BJ (cell line): ENCODE measurements at regions not wholly inside any gene's neighbourhood (a gene's known extent, or its start where the extent isn't known, plus 50 kb on each side); places are given as distances from the start of the nearest gene placed in this dataset.

Source experiments
- CTCF ChIA-PET: fragments of 350-600 bp; formaldehyde crosslinking; extraction: SDS; loops from one replicate; lab custom pipeline; 2021; ENCODE audit warnings: antibody characterized with exemption, inconsistent platforms; lab: Yijun Ruan, JAX
- POLR2A ChIA-PET: fragments of 300-600 bp; sonication (Branson Sonifier 250); formaldehyde crosslinking; extraction: SDS; loops from one replicate; lab custom pipeline; 2021; ENCODE audit warnings: antibody characterized with exemption; lab: Charles Lee
- DNase-seq: peaks from one replicate; pipeline ENCODE4 v3.0.0-alpha.2; 2011; ENCODE audit warnings: low read depth
- H3K27me3 ChIP-seq: 2 replicates; pipeline ENCODE4 v1.6.0; 2011; ENCODE audit warnings: low read length; ENCODE audit not compliant: control insufficient read depth, insufficient read depth
- H3K36me3 ChIP-seq: 2 replicates; pipeline ENCODE4 v1.5.1; 2011; ENCODE audit warnings: low read length; ENCODE audit not compliant: control insufficient read depth, insufficient read depth
- H3K4me3 ChIP-seq: 2 replicates; pipeline ENCODE4 v1.5.1; 2011; ENCODE audit warnings: low read depth, mild to moderate bottlenecking, control low read depth, low read length
- TF ChIP-seq, protein P1 (sequence below): IDR thresholded peaks from 2 replicates; pipeline ENCODE4 v1.5.1; 2011; ENCODE audit warnings: low read depth, mild to moderate bottlenecking, control low read depth, inconsistent platforms, low read length, moderate library complexity; ENCODE audit not compliant: insufficient read depth

GRCh38 chr2:228318218-228318617 is 136.7 kb upstream of the SPHKAP start:
- Histone ChIP-seq H3K27me3 (no peaks in the 10 kb centered on the region), H3K36me3 (no peaks in the 10 kb centered on the region), H3K4me3 (no peak overlapping the region)
- POLR2A ChIA-PET = no interaction called here
- TF ChIP-seq, protein P1, sequence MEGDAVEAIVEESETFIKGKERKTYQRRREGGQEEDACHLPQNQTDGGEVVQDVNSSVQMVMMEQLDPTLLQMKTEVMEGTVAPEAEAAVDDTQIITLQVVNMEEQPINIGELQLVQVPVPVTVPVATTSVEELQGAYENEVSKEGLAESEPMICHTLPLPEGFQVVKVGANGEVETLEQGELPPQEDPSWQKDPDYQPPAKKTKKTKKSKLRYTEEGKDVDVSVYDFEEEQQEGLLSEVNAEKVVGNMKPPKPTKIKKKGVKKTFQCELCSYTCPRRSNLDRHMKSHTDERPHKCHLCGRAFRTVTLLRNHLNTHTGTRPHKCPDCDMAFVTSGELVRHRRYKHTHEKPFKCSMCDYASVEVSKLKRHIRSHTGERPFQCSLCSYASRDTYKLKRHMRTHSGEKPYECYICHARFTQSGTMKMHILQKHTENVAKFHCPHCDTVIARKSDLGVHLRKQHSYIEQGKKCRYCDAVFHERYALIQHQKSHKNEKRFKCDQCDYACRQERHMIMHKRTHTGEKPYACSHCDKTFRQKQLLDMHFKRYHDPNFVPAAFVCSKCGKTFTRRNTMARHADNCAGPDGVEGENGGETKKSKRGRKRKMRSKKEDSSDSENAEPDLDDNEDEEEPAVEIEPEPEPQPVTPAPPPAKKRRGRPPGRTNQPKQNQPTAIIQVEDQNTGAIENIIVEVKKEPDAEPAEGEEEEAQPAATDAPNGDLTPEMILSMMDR = peak; percentile 57
- no peak for DNase-seq
- CTCF ChIA-PET = interaction anchor here (0.6 to 1.2 kb wide), 2 partner anchors 339 to 522 kb away, joined by 3 to 5 read pairs; no protein-coding TSS in a partner anchor

DNA sequence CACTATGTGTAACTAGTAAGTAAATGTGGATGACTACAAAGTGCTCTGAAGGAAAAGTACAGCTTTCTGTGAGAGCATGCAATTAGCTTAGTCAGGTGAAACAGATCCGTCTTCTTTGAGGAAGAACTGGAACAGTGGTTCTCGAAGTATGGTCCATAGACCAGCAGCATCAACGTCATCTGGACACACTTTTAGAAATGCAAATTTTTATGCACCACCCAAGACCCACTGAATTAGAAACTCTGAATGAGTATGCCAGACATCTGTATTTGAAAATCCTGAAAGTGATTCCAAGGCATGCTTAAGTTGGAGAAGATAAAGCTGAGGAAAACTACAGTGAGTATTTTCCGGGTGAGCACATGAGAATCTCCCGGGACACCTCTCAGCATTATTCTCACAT is 130.7 kb upstream of the SPHKAP start:
- no peaks in the 10 kb centered on the region for H3K27me3 ChIP-seq
- TF ChIP-seq, protein P1 = no peak
- H3K36me3 ChIP-seq = no peaks in the 10 kb centered on the region
- ChIA-PET POLR2A (no interaction called here), CTCF (interaction anchor here (0.6 kb wide), 1 partner anchor 154 kb away, joined by 3 read pairs; no protein-coding TSS in a partner anchor)
- no peak for DNase-seq
- H3K4me3 ChIP-seq = no peak overlapping the region

GRCh38 chr2:228303960-228304359 is 122.5 kb upstream of the SPHKAP start:
- H3K4me3 ChIP-seq = no peak overlapping the region
- ChIA-PET CTCF (interaction anchor here (0.8 kb wide), 1 partner anchor 147 kb away, joined by 3 read pairs; no protein-coding TSS in a partner anchor), POLR2A (no interaction called here)
- H3K27me3 ChIP-seq = no peaks in the 10 kb centered on the region
- TF ChIP-seq, protein P1 = no peak
- no peak for DNase-seq
- H3K36me3 ChIP-seq = no peaks in the 10 kb centered on the region

- Histone ChIP-seq H3K27me3 (no peaks in the 10 kb centered on the region), H3K4me3 (no peak overlapping the region), H3K36me3 (no peaks in the 10 kb centered on the region)
- ChIA-PET CTCF (interaction anchor here (0.6 kb wide), 2 partner anchors 246 to 1172 kb away, joined by 3 read pairs; no protein-coding TSS in a partner anchor), POLR2A (no interaction called here)
- TF ChIP-seq, protein P1 = no peak
- DNase-seq = no peak
These were observed 102.1 kb upstream of the SPHKAP start for GRCh38 chr2:228283491-228284171.

DNA sequence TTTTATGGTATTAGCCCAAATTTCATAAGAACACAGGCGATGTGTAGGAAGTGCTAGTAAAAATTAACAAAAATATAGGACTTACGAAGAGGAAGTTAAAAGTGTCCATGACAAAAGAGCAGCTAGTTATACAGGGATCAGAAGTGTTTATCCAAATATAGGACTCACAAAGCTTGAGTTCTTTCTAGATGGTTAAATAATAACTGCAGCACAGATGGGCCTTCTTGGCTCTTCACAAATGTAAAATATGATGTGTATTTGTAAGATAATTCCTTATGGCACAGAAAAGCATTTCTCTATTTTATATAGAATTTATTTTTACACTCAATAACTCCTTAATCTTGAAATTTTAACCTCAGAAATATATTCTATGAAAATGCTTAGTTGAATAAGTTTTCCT is 100.9 kb upstream of the SPHKAP start:
- Histone ChIP-seq H3K4me3 (no peak overlapping the region), H3K36me3 (no peaks in the 10 kb centered on the region), H3K27me3 (no peaks in the 10 kb centered on the region)
- POLR2A ChIA-PET = no interaction called here
- TF ChIP-seq, protein P1 = no peak
- CTCF ChIA-PET = no interaction called here
- DNase-seq = no peak
